GM18499 (cell line): ENCODE measurements at regions not wholly inside any gene's neighbourhood (a gene's known extent, or its start where the extent isn't known, plus 50 kb on each side); places are given as distances from the start of the nearest gene placed in this dataset.

Experiments used
- ATAC-seq: cut with Tn5 transposase; IDR thresholded peaks from one replicate; pipeline ENCODE4 v1.9.1; 2021; ENCODE audit warnings: moderate number of reproducible peaks; ENCODE audit not compliant: insufficient read depth, unreplicated experiment

GRCh38 chr2:219692521-219692920, 65.1 kb downstream of the SLC4A3 start:
- ATAC-seq: no peak

- ATAC-seq: no peak
Observed at GRCh38 chr2:219695145-219695709, 67.8 kb downstream of the SLC4A3 start.

GRCh38 chr2:219697811-219698747, 70.6 kb downstream of the SLC4A3 start:
- no peak for ATAC-seq

GRCh38 chr2:219698748-219699439, 71.5 kb downstream of the SLC4A3 start:
- no peak for ATAC-seq

GRCh38 chr2:219699440-219699821, 72.0 kb downstream of the SLC4A3 start:
- no peak for ATAC-seq

GRCh38 chr2:219701847-219702634, 74.6 kb downstream of the SLC4A3 start:
- no peak for ATAC-seq

GRCh38 chr2:219702796-219703545, 75.5 kb downstream of the SLC4A3 start:
- no peak for ATAC-seq

GRCh38 chr2:219704878-219705277, 77.4 kb downstream of the SLC4A3 start:
- ATAC-seq: no peak

GRCh38 chr2:219706823-219707281, 79.4 kb downstream of the SLC4A3 start:
- ATAC-seq: no peak

- no peak for ATAC-seq
Observed at GRCh38 chr2:219707496-219708285, 80.3 kb downstream of the SLC4A3 start.

- ATAC-seq: no peak
Observed at GRCh38 chr2:219709331-219709761, 81.9 kb downstream of the SLC4A3 start.

- ATAC-seq: no peak
Observed at GRCh38 chr2:219713110-219713509, 85.7 kb downstream of the SLC4A3 start.

GRCh38 chr2:219714681-219715400, 87.4 kb downstream of the SLC4A3 start:
- no peak for ATAC-seq

- ATAC-seq: no peak
Observed at GRCh38 chr2:219718066-219718465, 90.6 kb downstream of the SLC4A3 start.

- no peak for ATAC-seq
Observed at GRCh38 chr2:219719521-219719920, 92.1 kb downstream of the SLC4A3 start.

GRCh38 chr2:219720956-219721355, 93.5 kb downstream of the SLC4A3 start:
- ATAC-seq: no peak

GRCh38 chr2:219722276-219722879, 94.9 kb downstream of the SLC4A3 start:
- ATAC-seq: no peak

GRCh38 chr2:219723311-219723710, 95.9 kb downstream of the SLC4A3 start:
- no peak for ATAC-seq
